Transverse colon (tissue), 4 donors: ENCODE measurements at regions not wholly inside any gene's neighbourhood (a gene's known extent, or its start where the extent isn't known, plus 50 kb on each side); places are given as distances from the start of the nearest gene placed in this dataset.

ENCODE experiments used
- DNase-seq: peaks from one replicate; pipeline ENCODE4 v3.0.0-alpha.2; 2019
- H3K27ac ChIP-seq, 4 donors: fragments of 200-600 bp; sonication (generic); 2 replicates each; pipeline ENCODE4 v1.5.1; 2016 to 2018; ENCODE audit warnings: inconsistent platforms in 4 of 4
- H3K27me3 ChIP-seq: fragments of 200-600 bp; sonication (generic); 2 replicates; pipeline ENCODE4 v1.5.1; 2017; ENCODE audit warnings: inconsistent platforms
- H3K36me3 ChIP-seq, 4 donors: fragments of 200-600 bp; sonication (generic); 2 replicates each; pipeline ENCODE4 v1.5.1; 2017 to 2019; ENCODE audit warnings: inconsistent platforms in 4 of 4
- H3K4me1 ChIP-seq, 4 donors: fragments of 200-600 bp; sonication (generic); 2 replicates each; pipeline ENCODE4 v1.5.1; 2017 to 2020; ENCODE audit warnings: inconsistent platforms in 4 of 4
- H3K4me3 ChIP-seq, 4 donors: fragments of 200-600 bp; sonication (generic); 1 replicate in 1 of 4; 2 replicates in 3 of 4; pipeline versions ENCODE4 v1.5.1 to v1.6.1; 2017 to 2019; ENCODE audit warnings: inconsistent platforms in 4 of 4
- H3K9me3 ChIP-seq, 2 donors: fragments of 200-600 bp; sonication (generic); 2 replicates each; pipeline ENCODE4 v1.5.1; 2017 to 2019; ENCODE audit warnings: inconsistent platforms in 2 of 2
- CTCF ChIP-seq, 5 experiments: fragments of 200-600 bp in 3 of 5; fragments of 450-650 bp in 2 of 5; sonication (generic) in 3 of 5; IDR thresholded peaks; 1 replicate in 2 of 5; 2 replicates in 3 of 5; pipeline ENCODE4 v1.5.1; 2016 to 2017; ENCODE audit warnings: antibody characterized with exemption in 5 of 5, inconsistent platforms in 3 of 5, mild to moderate bottlenecking in 2 of 5, moderate library complexity in 1 of 5
- EP300 ChIP-seq: sonication (generic); formaldehyde crosslinking; IDR thresholded peaks from one replicate; pipeline ENCODE4 v1.6.1; 2017; ENCODE audit warnings: antibody characterized with exemption, low read depth
- POLR2A ChIP-seq: fragments of 450-650 bp; IDR thresholded peaks from one replicate; pipeline ENCODE4 v1.6.1; 2016; ENCODE audit warnings: antibody characterized with exemption, mild to moderate bottlenecking, moderate library complexity
- POLR2AphosphoS5 ChIP-seq, 3 donors: sonication (generic); formaldehyde crosslinking; IDR thresholded peaks; one replicate each; pipeline ENCODE4 v1.6.1; 2016; ENCODE audit warnings: antibody characterized with exemption in 3 of 3
- WGBS, 2 donors: methylation state at CpG; one replicate each; pipeline ENCODE4 v1.1.5; 2018; ENCODE audit warnings: low coverage in 1 of 2; 5-methylcytosine and 5-hydroxymethylcytosine counted together
- in situ Hi-C, 4 donors: fragments of 200-750 bp; cut with MboI; loops; one replicate each; pipeline versions ENCODE4 v1.15.0 to v1.15.1; 2017; ENCODE audit warnings: low sequenced_read_pairs in 3 of 4, low pct_ligation_motif_present in 1 of 4, low pct_unique_long_range_greater_than_20kb in 1 of 4
- intact Hi-C: fragments of 100-400 bp; cut with DNase I; formaldehyde crosslinking; loops from one replicate; pipeline ENCODE4 v1.15.1; 2023; ENCODE audit warnings: low total_unique reads

- WGBS, 2 donors = 66 to 68% methylated on average over 9 of the region's 9 CpGs
- intact Hi-C loops (no loop called here), in situ Hi-C loops (no loop called here)
- Histone ChIP-seq H3K9me3 (peaks cover 0 to 3% of the 10 kb centered on the region in 2 donors), H3K27me3 (no peaks in the 10 kb centered on the region), H3K36me3 (no peaks in the 10 kb centered on the region), H3K4me1 (no peaks in the 10 kb centered on the region), H3K4me3 (no peak overlapping the region), H3K27ac (no peak overlapping the region)
- no peak for DNase-seq
- TF ChIP-seq POLR2A (no peak), POLR2AphosphoS5 (IDR thresholded peaks at IDR 0.05) (no peak), EP300 (no peak), CTCF (IDR thresholded peaks at IDR 0.05) (no peak)
Observed at GRCh38 chr5:3736926-3737325, 141.3 kb downstream of the IRX1 start.

GRCh38 chr5:3738919-3739318 lies 143.3 kb downstream of the IRX1 start:
- TF ChIP-seq EP300 (no peak), POLR2A (no peak), CTCF (IDR thresholded peaks at IDR 0.05) (no peak)
- no peak for DNase-seq
- no peaks in the 10 kb centered on the region for H3K36me3 ChIP-seq
- H3K27ac ChIP-seq = no peak overlapping the region
- no peaks in the 10 kb centered on the region for H3K4me1 ChIP-seq
- peaks cover 0 to 3% of the 10 kb centered on the region in 2 donors for H3K9me3 ChIP-seq
- in situ Hi-C loops = no loop called here
- H3K27me3 ChIP-seq = no peaks in the 10 kb centered on the region
- H3K4me3 ChIP-seq = no peak overlapping the region
- 79 to 86% methylated on average over 2 to 3 of the region's 3 CpGs for WGBS, 2 donors
- intact Hi-C loops = no loop called here

- H3K27me3 ChIP-seq = no peaks in the 10 kb centered on the region
- no peaks in the 10 kb centered on the region for H3K4me1 ChIP-seq
- peaks cover 0 to 3% of the 10 kb centered on the region in 2 donors for H3K9me3 ChIP-seq
- 77 to 93% methylated on average over 6 to 27 of the region's 27 CpGs for WGBS, 2 donors
- intact Hi-C loops = no loop called here
- H3K27ac ChIP-seq = no peak overlapping the region
- DNase-seq = no peak
- H3K36me3 ChIP-seq = no peaks in the 10 kb centered on the region
- TF ChIP-seq CTCF (IDR thresholded peaks at IDR 0.05) (no peak), POLR2A (no peak), EP300 (no peak), POLR2AphosphoS5 (IDR thresholded peaks at IDR 0.05) (no peak)
- in situ Hi-C loops = no loop called here
- no peak overlapping the region for H3K4me3 ChIP-seq
Observed at GRCh38 chr5:3740546-3741373, 145.1 kb downstream of the IRX1 start.

GRCh38 chr5:3741374-3741770 lies 145.7 kb downstream of the IRX1 start:
- Histone ChIP-seq H3K36me3 (no peaks in the 10 kb centered on the region), H3K27me3 (no peaks in the 10 kb centered on the region), H3K4me3 (no peak overlapping the region), H3K4me1 (no peaks in the 10 kb centered on the region), H3K27ac (no peak overlapping the region), H3K9me3 (peaks cover 0 to under 1% of the 10 kb centered on the region in 2 donors)
- TF ChIP-seq POLR2A (no peak), EP300 (no peak)
- no peak for DNase-seq
- 28 to 48% methylated on average over 3 to 8 of the region's 8 CpGs for WGBS, 2 donors
- in situ Hi-C loops (no loop called here), intact Hi-C loops (no loop called here)

- Histone ChIP-seq H3K27me3 (no peaks in the 10 kb centered on the region), H3K9me3 (peaks cover 0 to 5% of the 10 kb centered on the region in 2 donors), H3K27ac (no peak overlapping the region), H3K4me3 (no peak overlapping the region), H3K4me1 (no peaks in the 10 kb centered on the region), H3K36me3 (no peaks in the 10 kb centered on the region)
- in situ Hi-C loops = no loop called here
- no peak for TF ChIP-seq POLR2AphosphoS5 (IDR thresholded peaks at IDR 0.05)
- TF ChIP-seq CTCF (IDR thresholded peaks at IDR 0.05) = no peak
- TF ChIP-seq EP300 = no peak
- no peak for TF ChIP-seq POLR2A
- 30 to 40% methylated on average over 2 to 3 of the region's 3 CpGs for WGBS, 2 donors
- no peak for DNase-seq
- intact Hi-C loops = no loop called here
Observed at GRCh38 chr5:3742750-3743149, 147.1 kb downstream of the IRX1 start.
